CD4-positive, alpha-beta T cell (primary cell): ENCODE measurements at regions not wholly inside any gene's neighbourhood (a gene's known extent, or its start where the extent isn't known, plus 50 kb on each side); places are given as distances from the start of the nearest gene placed in this dataset.

ENCODE experiments used
- ATAC-seq: fragments of 200-7000 bp; cut with Tn5 transposase; one replicate; pipeline ENCODE4 v1.10.0; 2022; ENCODE audit warnings: mild to moderate bottlenecking; ENCODE audit not compliant: poor library complexity
- CTCF ChIA-PET: fragments of 350-600 bp; sonication (Branson Sonifier 250); formaldehyde crosslinking; loops from one replicate; lab custom pipeline; 2021; ENCODE audit warnings: antibody characterized with exemption, inconsistent platforms; lab: Charles Lee
- POLR2A ChIA-PET: fragments of 350-600 bp; sonication (Branson Sonifier 250); formaldehyde crosslinking; loops from one replicate; lab custom pipeline; 2021; ENCODE audit warnings: antibody characterized with exemption, inconsistent platforms; lab: Charles Lee
- DNase-seq, 14 experiments: peaks; one replicate each; pipeline ENCODE4 v3.0.0-alpha.2; 2013 to 2020; ENCODE audit warnings: mixed read lengths in 2 of 14
- H3K27ac ChIP-seq, 2 donors: one replicate each; pipeline versions ENCODE4 v1.5.1 to v1.7.0; 2013; ENCODE audit warnings: low read length in 2 of 2, low read depth in 1 of 2, mild to moderate bottlenecking in 1 of 2
- H3K27me3 ChIP-seq, 2 experiments: 1 replicate in 1 of 2; 2 replicates in 1 of 2; pipeline versions ENCODE4 v1.6.1 to v1.7.0; 2013; ENCODE audit warnings: low read length in 2 of 2, control low read depth in 1 of 2, mild to moderate bottlenecking in 1 of 2, moderate library complexity in 1 of 2; ENCODE audit not compliant: insufficient read depth in 2 of 2, control insufficient read depth in 1 of 2
- H3K36me3 ChIP-seq: one replicate; pipeline ENCODE4 v1.6.1; 2013; ENCODE audit warnings: low read length, control low read depth; ENCODE audit not compliant: insufficient read depth
- H3K4me1 ChIP-seq: one replicate; pipeline ENCODE4 v1.6.1; 2013; ENCODE audit warnings: low read length, control low read depth; ENCODE audit not compliant: insufficient read depth
- H3K4me3 ChIP-seq: one replicate; pipeline ENCODE4 v1.5.1; 2013; ENCODE audit warnings: mild to moderate bottlenecking, low read length, moderate library complexity
- H3K9me3 ChIP-seq, 2 experiments: 1 replicate in 1 of 2; 2 replicates in 1 of 2; pipeline versions ENCODE4 v1.6.1 to v1.7.0; 2013; ENCODE audit warnings: low read length in 2 of 2, mild to moderate bottlenecking in 2 of 2, control low read depth in 1 of 2, moderate library complexity in 1 of 2; ENCODE audit not compliant: control insufficient read depth in 1 of 2, insufficient read depth in 1 of 2
- H3K27ac Mint-ChIP-seq: one replicate; pipeline ENCODE4 v1.8.0; 2020; ENCODE audit warnings: mixed read lengths
- H3K27me3 Mint-ChIP-seq: one replicate; pipeline ENCODE4 v1.8.0; 2021; ENCODE audit warnings: mixed read lengths
- H3K36me3 Mint-ChIP-seq: one replicate; pipeline ENCODE4 v1.8.0; 2021; ENCODE audit warnings: low read depth, mixed read lengths
- H3K4me1 Mint-ChIP-seq: one replicate; pipeline ENCODE4 v1.8.0; 2021; ENCODE audit warnings: low read depth, mixed read lengths
- H3K4me3 Mint-ChIP-seq: one replicate; pipeline ENCODE4 v1.8.0; 2020; ENCODE audit warnings: mild to moderate bottlenecking, mixed read lengths
- H3K9me3 Mint-ChIP-seq: one replicate; pipeline ENCODE4 v1.8.0; 2020; ENCODE audit warnings: mixed read lengths
- intact Hi-C, 2 experiments: fragments of 100-400 bp; cut with DNase I in 1 of 2; cut with micrococcal nuclease in 1 of 2; formaldehyde crosslinking; loops; one replicate each; pipeline versions ENCODE4 v1.15.1 to v1.9.0; 2023 to 2025; cut with DNase I, micrococcal nuclease
- TF ChIP-seq, protein P1 (sequence below): fragments of 200-600 bp; IDR thresholded peaks from one replicate; pipeline ENCODE4 v1.8.0; 2022; ENCODE audit warnings: antibody characterized with exemption, mild to moderate bottlenecking

DNA sequence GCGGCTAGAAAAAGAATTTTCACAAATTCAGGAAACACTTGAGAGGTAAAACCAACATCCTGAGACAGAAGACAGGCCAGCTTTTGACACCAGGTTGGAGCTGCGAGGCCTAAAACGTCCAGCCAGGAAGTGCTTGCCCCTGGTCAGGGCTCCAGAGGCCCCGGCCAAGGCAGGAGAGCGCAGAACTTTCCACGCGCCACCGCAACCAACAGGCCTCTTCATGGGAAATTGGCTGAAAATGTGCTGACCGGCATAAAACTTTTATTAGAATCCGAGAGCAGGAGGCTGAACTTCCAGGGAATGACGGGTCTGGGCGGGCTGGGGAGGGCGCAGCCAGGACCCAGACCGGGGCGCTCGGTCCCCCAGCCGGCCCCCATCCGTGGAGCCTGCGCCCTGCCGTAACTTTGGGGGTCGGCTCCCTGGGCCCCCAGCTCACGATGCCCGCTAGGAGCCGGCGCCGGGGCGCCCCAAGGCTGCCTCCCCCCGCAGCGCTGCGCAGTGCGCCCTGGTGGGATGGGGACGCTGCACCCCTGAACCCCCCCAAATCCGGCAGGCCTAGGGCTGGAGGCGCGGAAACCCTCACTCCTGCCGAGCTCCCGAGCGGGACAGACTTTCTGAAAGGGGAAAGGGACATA lies 414.0 kb upstream of the MKI67 start:
- intact Hi-C loops: no loop called here
- POLR2A ChIA-PET: no interaction called here
- Histone ChIP-seq H3K27me3 (peaks cover 27 to 62% of the 10 kb centered on the region in 2 experiments), H3K4me1 (no peaks in the 10 kb centered on the region), H3K4me3 (no peak overlapping the region), H3K9me3 (peaks cover 0 to 17% of the 10 kb centered on the region in 2 experiments), H3K36me3 (no peaks in the 10 kb centered on the region), H3K27ac (no peak overlapping the region)
- Mint-ChIP-seq H3K4me1 (no peaks in the 10 kb centered on the region), H3K36me3 (no peaks in the 10 kb centered on the region), H3K27ac (no peak overlapping the region), H3K9me3 (no peaks in the 10 kb centered on the region), H3K4me3 (no peak overlapping the region), H3K27me3 (peaks cover 80% of the 10 kb centered on the region)
- DNase-seq (no peak), ATAC-seq (no peak)
- TF ChIP-seq, protein P1, sequence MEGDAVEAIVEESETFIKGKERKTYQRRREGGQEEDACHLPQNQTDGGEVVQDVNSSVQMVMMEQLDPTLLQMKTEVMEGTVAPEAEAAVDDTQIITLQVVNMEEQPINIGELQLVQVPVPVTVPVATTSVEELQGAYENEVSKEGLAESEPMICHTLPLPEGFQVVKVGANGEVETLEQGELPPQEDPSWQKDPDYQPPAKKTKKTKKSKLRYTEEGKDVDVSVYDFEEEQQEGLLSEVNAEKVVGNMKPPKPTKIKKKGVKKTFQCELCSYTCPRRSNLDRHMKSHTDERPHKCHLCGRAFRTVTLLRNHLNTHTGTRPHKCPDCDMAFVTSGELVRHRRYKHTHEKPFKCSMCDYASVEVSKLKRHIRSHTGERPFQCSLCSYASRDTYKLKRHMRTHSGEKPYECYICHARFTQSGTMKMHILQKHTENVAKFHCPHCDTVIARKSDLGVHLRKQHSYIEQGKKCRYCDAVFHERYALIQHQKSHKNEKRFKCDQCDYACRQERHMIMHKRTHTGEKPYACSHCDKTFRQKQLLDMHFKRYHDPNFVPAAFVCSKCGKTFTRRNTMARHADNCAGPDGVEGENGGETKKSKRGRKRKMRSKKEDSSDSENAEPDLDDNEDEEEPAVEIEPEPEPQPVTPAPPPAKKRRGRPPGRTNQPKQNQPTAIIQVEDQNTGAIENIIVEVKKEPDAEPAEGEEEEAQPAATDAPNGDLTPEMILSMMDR: no peak
- CTCF ChIA-PET: no interaction called here

DNA sequence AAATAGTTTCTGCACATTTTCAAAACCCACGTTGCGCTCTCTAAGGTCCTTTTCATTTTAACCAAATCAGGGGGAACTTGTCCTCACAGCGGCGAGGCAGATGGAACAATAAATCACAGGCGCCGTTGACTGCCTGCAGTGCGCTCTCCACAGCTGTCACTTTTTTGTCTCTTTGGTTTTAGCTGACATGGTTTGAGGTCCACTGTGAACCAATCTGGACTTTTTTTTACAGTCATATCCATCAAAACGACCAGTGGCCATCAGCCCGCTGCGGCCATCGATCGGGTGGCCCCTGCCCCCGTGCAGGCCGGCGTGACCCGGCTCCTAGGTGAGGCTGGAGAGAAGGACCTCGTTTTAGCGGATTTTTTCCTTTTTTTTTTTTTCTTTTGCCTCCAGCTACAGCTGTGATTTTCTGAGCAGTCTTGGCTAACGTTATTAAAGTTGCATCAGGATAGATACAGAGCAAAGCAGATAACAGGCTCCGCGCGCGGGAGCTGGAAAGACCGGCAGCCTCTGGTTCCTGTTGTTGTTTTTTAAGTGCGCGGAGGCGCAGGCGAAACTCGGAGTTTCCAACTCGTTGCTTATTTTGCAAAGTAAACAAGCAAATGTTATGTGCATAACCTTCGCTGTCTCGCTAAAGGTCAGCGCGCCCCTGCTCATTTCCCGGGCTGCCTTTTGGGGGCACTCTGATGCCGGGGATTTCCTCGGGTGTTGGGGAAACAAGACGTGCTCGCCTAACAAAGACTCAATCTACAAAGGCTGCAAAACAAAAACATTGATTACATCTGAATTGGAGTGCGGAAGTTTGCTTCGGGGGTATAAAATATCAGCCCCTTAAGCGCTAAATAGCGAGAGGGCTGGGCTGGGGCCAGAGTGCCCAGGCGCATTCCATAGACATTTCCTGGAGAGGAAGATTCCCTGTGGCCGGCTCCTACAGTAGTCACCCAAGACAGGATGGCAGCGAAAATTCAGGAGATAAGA lies 414.8 kb upstream of the MKI67 start:
- H3K36me3 Mint-ChIP-seq: no peaks in the 10 kb centered on the region
- Histone ChIP-seq H3K4me3 (no peak overlapping the region), H3K27ac (no peak overlapping the region), H3K36me3 (no peaks in the 10 kb centered on the region), H3K27me3 (peaks cover 22 to 54% of the 10 kb centered on the region in 2 experiments), H3K4me1 (no peaks in the 10 kb centered on the region), H3K9me3 (peaks cover 0 to 17% of the 10 kb centered on the region in 2 experiments)
- TF ChIP-seq, protein P1: no peak
- ChIA-PET CTCF (no interaction called here), POLR2A (no interaction called here)
- no peak overlapping the region for H3K27ac Mint-ChIP-seq
- H3K27me3 Mint-ChIP-seq: peaks cover 73% of the 10 kb centered on the region
- ATAC-seq (no peak), DNase-seq (no peak)
- H3K4me1 Mint-ChIP-seq: no peaks in the 10 kb centered on the region
- H3K9me3 Mint-ChIP-seq: no peaks in the 10 kb centered on the region
- intact Hi-C loops: no loop called here
- no peak overlapping the region for H3K4me3 Mint-ChIP-seq

DNA sequence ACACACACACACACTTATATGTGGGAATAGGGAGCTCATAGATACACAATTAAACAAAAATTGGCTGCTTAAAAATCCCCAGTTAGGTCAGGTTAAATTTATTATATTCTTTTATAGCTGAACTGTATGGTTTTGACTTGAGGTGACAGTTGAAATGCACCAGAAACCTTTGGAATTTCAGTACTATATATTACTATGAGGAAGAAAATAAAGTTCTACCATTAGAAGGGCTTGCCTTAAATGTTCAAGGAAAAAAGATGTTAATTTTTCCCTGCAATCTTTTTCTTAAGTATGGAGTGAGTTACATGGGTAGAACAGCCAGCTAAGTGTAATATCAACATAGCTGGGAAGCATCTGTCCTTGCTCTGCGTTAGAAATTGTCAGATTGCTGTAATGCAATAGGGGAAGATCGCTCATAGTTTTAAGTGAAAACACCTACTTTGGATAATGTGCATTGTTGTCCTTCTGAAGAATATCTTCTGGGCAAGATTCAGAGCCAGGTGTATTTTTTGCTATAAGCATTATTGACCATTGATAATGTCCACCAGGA lies 415.8 kb upstream of the MKI67 start:
- TF ChIP-seq, protein P1: no peak
- no peaks in the 10 kb centered on the region for H3K4me1 ChIP-seq
- CTCF ChIA-PET: no interaction called here
- POLR2A ChIA-PET: no interaction called here
- Mint-ChIP-seq H3K27ac (no peak overlapping the region), H3K27me3 (peaks cover 65% of the 10 kb centered on the region), H3K36me3 (no peaks in the 10 kb centered on the region), H3K4me1 (no peaks in the 10 kb centered on the region), H3K4me3 (no peak overlapping the region), H3K9me3 (no peaks in the 10 kb centered on the region)
- H3K36me3 ChIP-seq: no peaks in the 10 kb centered on the region
- intact Hi-C loops: no loop called here
- no peak for DNase-seq
- ATAC-seq: no peak
- no peak overlapping the region for H3K4me3 ChIP-seq
- H3K27me3 ChIP-seq: peaks cover 20 to 51% of the 10 kb centered on the region in 2 experiments
- peaks cover 0 to 24% of the 10 kb centered on the region in 2 experiments for H3K9me3 ChIP-seq
- H3K27ac ChIP-seq: no peak overlapping the region
